Esophagus squamous epithelium (tissue), 4 donors: ENCODE measurements at regions not wholly inside any gene's neighbourhood (a gene's known extent, or its start where the extent isn't known, plus 50 kb on each side); places are given as distances from the start of the nearest gene placed in this dataset.

ENCODE experiments used
- CTCF ChIP-seq, 6 experiments: fragments of 450-650 bp in 4 of 6; fragments of 200-600 bp in 2 of 6; sonication (generic) in 2 of 6; IDR thresholded peaks; one replicate each; pipeline ENCODE4 v1.5.1; 2016 to 2019; ENCODE audit warnings: antibody characterized with exemption in 6 of 6, mild to moderate bottlenecking in 4 of 6, moderate library complexity in 4 of 6
- POLR2A ChIP-seq, 4 donors: fragments of 450-650 bp; IDR thresholded peaks; one replicate each; pipeline ENCODE4 v1.6.1; 2017; ENCODE audit warnings: antibody characterized with exemption in 4 of 4, mild to moderate bottlenecking in 4 of 4, moderate library complexity in 3 of 4

- TF ChIP-seq POLR2A (IDR thresholded peaks at IDR 0.05) (no peak), CTCF (IDR thresholded peaks at IDR 0.05) (no peak)
Observed at GRCh38 chr13:78383071-78383484, 220.3 kb downstream of the POU4F1 start.
